KBM-7 (cell line): ENCODE measurements at regions not wholly inside any gene's neighbourhood (a gene's known extent, or its start where the extent isn't known, plus 50 kb on each side); places are given as distances from the start of the nearest gene placed in this dataset.
"Not testable (repeated sequence)": the region's sequence is repeated elsewhere in the genome, so short reads cannot be mapped to it uniquely, and the experiment has no call there.

Experiments used
- DNase-seq: peaks from one replicate; pipeline ENCODE4 v3.0.0-alpha.2; 2015
- in situ Hi-C: fragments of 300-500 bp; cut with MboI; formaldehyde crosslinking; loops from 2 replicates; pipeline ENCODE4 v1.14.3; 2020; ENCODE audit warnings: low sequenced_read_pairs, low pct_unique_long_range_greater_than_20kb, mixed read lengths

GRCh38 chr12:67482751-67483661 is 165.5 kb upstream of the DYRK2 start:
- in situ Hi-C loops: no loop called here
- DNase-seq: peak; percentile 70

GRCh38 chr12:67483871-67484554 is 164.5 kb upstream of the DYRK2 start:
- in situ Hi-C loops: no loop called here
- no peak for DNase-seq

- no peak for DNase-seq
- in situ Hi-C loops: no loop called here
Observed at GRCh38 chr12:67484791-67485480, 163.6 kb upstream of the DYRK2 start.

- in situ Hi-C loops: no loop called here
- no peak for DNase-seq
Observed at GRCh38 chr12:67486671-67487070, 161.9 kb upstream of the DYRK2 start.

- DNase-seq, in situ Hi-C loops: not testable (repeated sequence)
Observed at GRCh38 chr12:67488349-67488748, 160.2 kb upstream of the DYRK2 start.

- no peak for DNase-seq
- in situ Hi-C loops: no loop called here
Observed at GRCh38 chr12:67489007-67489406, 159.5 kb upstream of the DYRK2 start.

- in situ Hi-C loops: no loop called here
- DNase-seq: no peak
Observed at GRCh38 chr12:67496581-67496980, 152.0 kb upstream of the DYRK2 start.

- DNase-seq: peak; percentile 12
- in situ Hi-C loops: no loop called here
Observed at GRCh38 chr12:67498991-67499390, 149.6 kb upstream of the DYRK2 start.

- in situ Hi-C loops: no loop called here
- no peak for DNase-seq
Observed at GRCh38 chr12:67501362-67501761, 147.2 kb upstream of the DYRK2 start.

GRCh38 chr12:67504026-67504425 is 144.5 kb upstream of the DYRK2 start:
- in situ Hi-C loops: no loop called here
- DNase-seq: peak; percentile 12

- no peak for DNase-seq
- in situ Hi-C loops: no loop called here
Observed at GRCh38 chr12:67506739-67507138, 141.8 kb upstream of the DYRK2 start.

GRCh38 chr12:67508830-67509229 is 139.7 kb upstream of the DYRK2 start:
- in situ Hi-C loops: no loop called here
- no peak for DNase-seq

- in situ Hi-C loops: no loop called here
- no peak for DNase-seq
Observed at GRCh38 chr12:67509666-67510386, 138.7 kb upstream of the DYRK2 start.

- DNase-seq: no peak
- in situ Hi-C loops: no loop called here
Observed at GRCh38 chr12:67512061-67512460, 136.5 kb upstream of the DYRK2 start.

GRCh38 chr12:67514502-67514901 is 134.0 kb upstream of the DYRK2 start:
- DNase-seq: no peak
- in situ Hi-C loops: no loop called here

GRCh38 chr12:67515679-67516340 is 132.7 kb upstream of the DYRK2 start:
- in situ Hi-C loops: no loop called here
- DNase-seq: no peak

- DNase-seq: peak; percentile 12
- in situ Hi-C loops: no loop called here
Observed at GRCh38 chr12:67517181-67517887, 131.2 kb upstream of the DYRK2 start.
